ENCODE measurements at regions not wholly inside any gene's neighbourhood (a gene's known extent, or its start where the extent isn't known, plus 50 kb on each side); places are given as distances from the start of the nearest gene placed in this dataset.

- no peak for TF ChIP-seq CTCF (IDR thresholded peaks at IDR 0.05)
- TF ChIP-seq POLR2A (IDR thresholded peaks at IDR 0.05) = no peak
Observed at GRCh38 chr13:76029706-76030105, 393.6 kb downstream of the LMO7 start.

Data from testis (tissue), 2 donors.